ENCODE measurements at regions not wholly inside any gene's neighbourhood (a gene's known extent, or its start where the extent isn't known, plus 50 kb on each side); places are given as distances from the start of the nearest gene placed in this dataset.

DNA sequence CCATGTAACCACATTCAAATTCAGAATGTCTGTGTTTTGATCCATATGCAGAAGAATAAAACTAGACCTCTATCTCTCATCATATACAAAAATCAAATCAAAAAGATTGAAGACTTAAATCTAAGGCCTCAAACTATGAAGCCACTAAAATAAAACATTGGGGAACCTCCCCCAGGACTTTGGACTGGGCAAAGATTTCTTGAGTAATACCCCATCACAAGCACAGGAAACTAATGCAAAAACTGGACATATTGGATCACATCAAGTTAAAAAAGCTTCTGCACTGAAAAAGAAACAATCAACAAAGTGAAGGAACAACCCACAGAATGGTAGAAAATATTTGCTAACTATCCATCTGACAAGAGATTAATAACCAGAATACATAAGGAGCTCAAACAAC, 266.8 kb downstream of the EPM2A start:
- TF ChIP-seq, protein P1, sequence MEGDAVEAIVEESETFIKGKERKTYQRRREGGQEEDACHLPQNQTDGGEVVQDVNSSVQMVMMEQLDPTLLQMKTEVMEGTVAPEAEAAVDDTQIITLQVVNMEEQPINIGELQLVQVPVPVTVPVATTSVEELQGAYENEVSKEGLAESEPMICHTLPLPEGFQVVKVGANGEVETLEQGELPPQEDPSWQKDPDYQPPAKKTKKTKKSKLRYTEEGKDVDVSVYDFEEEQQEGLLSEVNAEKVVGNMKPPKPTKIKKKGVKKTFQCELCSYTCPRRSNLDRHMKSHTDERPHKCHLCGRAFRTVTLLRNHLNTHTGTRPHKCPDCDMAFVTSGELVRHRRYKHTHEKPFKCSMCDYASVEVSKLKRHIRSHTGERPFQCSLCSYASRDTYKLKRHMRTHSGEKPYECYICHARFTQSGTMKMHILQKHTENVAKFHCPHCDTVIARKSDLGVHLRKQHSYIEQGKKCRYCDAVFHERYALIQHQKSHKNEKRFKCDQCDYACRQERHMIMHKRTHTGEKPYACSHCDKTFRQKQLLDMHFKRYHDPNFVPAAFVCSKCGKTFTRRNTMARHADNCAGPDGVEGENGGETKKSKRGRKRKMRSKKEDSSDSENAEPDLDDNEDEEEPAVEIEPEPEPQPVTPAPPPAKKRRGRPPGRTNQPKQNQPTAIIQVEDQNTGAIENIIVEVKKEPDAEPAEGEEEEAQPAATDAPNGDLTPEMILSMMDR (IDR thresholded peaks at IDR 0.05; ENCODE audit: unreplicated experiment), result no peak

DNA sequence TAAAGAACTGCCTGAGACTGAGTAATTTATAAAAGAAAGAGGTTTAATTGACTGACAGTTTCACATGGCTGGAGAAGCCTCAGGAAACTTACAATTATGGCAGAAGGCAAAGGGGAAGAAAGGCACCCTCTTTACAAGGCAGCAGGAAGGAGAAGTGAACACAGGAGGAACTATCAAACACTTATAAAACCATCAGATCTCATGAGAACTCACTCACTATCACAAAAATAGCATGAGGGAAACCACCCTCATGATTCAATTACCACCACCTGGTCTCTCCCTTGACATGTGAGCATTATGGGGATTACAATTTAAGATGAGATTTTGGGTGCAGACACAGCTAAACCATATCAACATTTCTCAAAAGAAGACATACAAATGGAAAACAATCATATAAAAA, 266.3 kb downstream of the EPM2A start:
- Mint-ChIP-seq H3K27ac (no peak overlapping the region), H3K4me1 (no peaks in the 10 kb centered on the region), H3K9me3 (peaks cover 16% of the 10 kb centered on the region), H3K36me3 (peaks cover 1% of the 10 kb centered on the region), H3K4me3 (no peak overlapping the region), H3K27me3 (ENCODE audit: low read depth) (no peaks in the 10 kb centered on the region)
- DNase-seq (ENCODE audit: low spot score in 2 of 2, unreplicated experiment in 2 of 2), result no peak
- TF ChIP-seq, protein P1 (IDR thresholded peaks at IDR 0.05; ENCODE audit: unreplicated experiment), result no peak

More for the DNA sequence above, 266.8 kb downstream of the EPM2A start:
- Mint-ChIP-seq H3K27me3 (ENCODE audit: low read depth) (no peaks in the 10 kb centered on the region), H3K36me3 (no peaks in the 10 kb centered on the region), H3K27ac (no peak overlapping the region), H3K4me3 (no peak overlapping the region), H3K4me1 (no peaks in the 10 kb centered on the region), H3K9me3 (peaks cover 13% of the 10 kb centered on the region)
- DNase-seq (ENCODE audit: low spot score in 2 of 2, unreplicated experiment in 2 of 2), result no peak

DNA sequence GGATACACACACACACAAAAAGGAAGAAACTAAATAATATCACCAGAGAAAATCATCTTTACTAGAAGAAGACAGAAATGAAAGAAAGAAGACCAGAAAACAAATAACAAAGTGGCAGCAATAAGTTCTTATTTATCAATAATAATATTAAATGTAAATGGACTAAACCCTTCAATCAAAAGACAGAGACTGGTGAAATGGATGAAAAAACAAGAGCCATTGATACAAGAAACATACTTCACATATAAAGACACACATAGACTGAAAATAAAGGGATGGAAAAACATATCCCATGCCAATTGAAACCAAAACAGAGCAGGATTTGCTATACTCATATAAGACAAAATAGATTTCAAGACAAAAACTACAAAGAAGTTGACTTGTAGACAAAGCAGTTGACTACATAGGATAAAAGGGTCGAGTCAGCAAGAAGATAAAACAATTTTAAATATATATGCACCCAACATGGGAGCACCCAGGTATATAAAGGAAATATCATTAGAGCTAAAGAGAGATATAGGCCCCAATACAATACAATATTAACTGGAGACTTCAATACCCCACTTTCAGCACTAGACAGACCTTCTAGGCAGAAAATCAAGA, 259.4 kb downstream of the EPM2A start:
- no peak for DNase-seq (ENCODE audit: low spot score in 2 of 2, unreplicated experiment in 2 of 2)
- Mint-ChIP-seq H3K9me3 (peaks cover 58% of the 10 kb centered on the region), H3K27me3 (ENCODE audit: low read depth) (no peaks in the 10 kb centered on the region), H3K36me3 (peaks cover 1% of the 10 kb centered on the region), H3K27ac (no peak overlapping the region), H3K4me1 (no peaks in the 10 kb centered on the region), H3K4me3 (no peak overlapping the region)
- TF ChIP-seq, protein P1 (IDR thresholded peaks at IDR 0.05; ENCODE audit: unreplicated experiment), result no peak

DNA sequence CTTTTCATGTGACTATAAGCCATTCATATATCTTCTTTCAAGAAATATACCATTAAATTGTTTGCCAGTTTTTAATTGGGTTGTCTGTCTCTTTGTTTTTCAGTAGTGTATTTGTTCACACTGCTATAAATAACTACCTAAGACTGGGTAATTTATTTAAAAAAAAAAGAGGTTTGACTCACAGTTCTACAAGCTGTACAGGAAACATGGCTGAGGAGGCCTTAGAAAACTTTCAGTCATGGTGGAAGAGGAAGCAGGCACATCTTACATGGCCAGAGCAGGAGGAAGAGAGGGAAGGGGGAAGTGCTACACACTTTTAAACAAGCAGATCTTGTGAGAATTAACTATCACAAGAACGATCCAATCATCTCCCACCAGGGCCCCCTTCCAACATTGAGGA, 255.3 kb downstream of the EPM2A start:
- DNase-seq (ENCODE audit: low spot score in 2 of 2, unreplicated experiment in 2 of 2), result no peak
- Mint-ChIP-seq H3K9me3 (peaks cover 37% of the 10 kb centered on the region), H3K27ac (no peak overlapping the region), H3K27me3 (ENCODE audit: low read depth) (no peaks in the 10 kb centered on the region), H3K4me1 (peaks cover 10% of the 10 kb centered on the region), H3K4me3 (no peak overlapping the region), H3K36me3 (no peaks in the 10 kb centered on the region)
- TF ChIP-seq, protein P1 (IDR thresholded peaks at IDR 0.05; ENCODE audit: unreplicated experiment), result no peak

DNA sequence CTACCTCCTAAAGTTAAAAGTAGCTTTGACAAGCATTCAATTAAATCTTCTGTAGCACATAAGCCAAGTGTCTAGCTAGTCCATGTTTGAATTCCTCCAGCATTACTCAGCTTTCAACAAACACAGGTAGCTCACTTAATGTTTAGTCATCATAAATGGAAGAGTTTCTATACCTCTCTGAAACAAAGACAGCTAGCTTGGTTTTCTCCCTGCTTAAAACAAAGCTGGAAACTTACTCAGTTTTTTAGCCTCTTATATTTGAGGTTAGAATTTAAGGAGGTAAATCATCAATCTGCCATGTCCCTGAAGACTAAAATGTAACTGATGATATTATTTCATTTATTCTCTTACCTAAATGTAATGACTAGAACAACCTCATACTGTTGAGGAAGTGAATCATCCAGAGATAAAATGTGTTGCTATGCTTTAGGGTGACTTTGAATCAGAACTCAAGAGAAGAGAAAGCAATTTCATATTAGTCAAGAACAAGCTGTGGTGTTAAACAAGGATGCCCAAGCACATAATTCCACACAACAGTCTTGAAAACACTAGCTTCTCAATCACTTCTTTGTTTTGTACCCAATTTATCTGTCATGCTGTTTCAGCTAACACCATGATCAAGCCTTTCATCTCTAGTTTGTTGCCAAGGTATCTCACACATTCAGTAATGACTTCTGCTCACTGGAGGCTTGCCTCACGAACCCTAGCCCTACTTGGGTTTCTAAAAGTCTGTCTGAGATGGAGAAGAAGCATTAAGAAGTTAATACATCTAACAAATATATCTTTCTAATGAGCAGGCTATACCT, 251.9 kb downstream of the EPM2A start:
- H3K4me1 Mint-ChIP-seq, result peaks cover 10% of the 10 kb centered on the region
- TF ChIP-seq, protein P1 (IDR thresholded peaks at IDR 0.05; ENCODE audit: unreplicated experiment), result no peak
- no peak overlapping the region for H3K4me3 Mint-ChIP-seq
- H3K27ac Mint-ChIP-seq, result no peak overlapping the region
- H3K27me3 Mint-ChIP-seq (ENCODE audit: low read depth), result no peaks in the 10 kb centered on the region
- DNase-seq (ENCODE audit: low spot score in 2 of 2, unreplicated experiment in 2 of 2), result no peak
- no peaks in the 10 kb centered on the region for H3K36me3 Mint-ChIP-seq
- H3K9me3 Mint-ChIP-seq, result peaks cover 20% of the 10 kb centered on the region
